ENCODE measurements at regions not wholly inside any gene's neighbourhood (a gene's known extent, or its start where the extent isn't known, plus 50 kb on each side); places are given as distances from the start of the nearest gene placed in this dataset.

- TF ChIP-seq ZBTB10 (CRISPR knock-in tag; IDR thresholded peaks at IDR 0.05; ENCODE audit: borderline replicate concordance) (no peak), MXD3 (CRISPR knock-in tag; IDR thresholded peaks at IDR 0.05) (no peak), ZBTB4 (CRISPR knock-in tag; IDR thresholded peaks at IDR 0.05; ENCODE audit: borderline replicate concordance) (no peak)
Observed at GRCh38 chr18:78367996-78368395, 611.6 kb upstream of the SALL3 start (continued).

- H3K4me3 ChIP-seq (replicated peaks in 1 of 3; ENCODE audit: insufficient read depth in 1 of 3, low read depth in 2 of 3, low read length in 3 of 3) = no peak overlapping the region
- H3K9ac ChIP-seq (ENCODE audit: insufficient read depth, low read depth, low read length) = no peak overlapping the region
- intact Hi-C loops (cut with micrococcal nuclease; ENCODE audit: unreplicated experiment) = no loop called here
- H2AFZ ChIP-seq (ENCODE audit: low read length) = no peak overlapping the region
- CTCF ChIA-PET (ENCODE audit: low intra/inter-chr PET ratio, low total read pairs) = no interaction called here
- WGBS (ENCODE audit: low lambda C conversion rate) = 73% methylated on average over 3 of the region's 10 CpGs
- H3K27ac ChIP-seq (ENCODE audit: extremely low read length, insufficient read depth, low read length) = no peak overlapping the region
- H3K9me3 ChIP-seq (ENCODE audit: low read length) = peaks cover 19% of the 10 kb centered on the region
- no peak for FAIRE-seq
- no peaks in the 10 kb centered on the region for H3K4me1 ChIP-seq (ENCODE audit: insufficient read depth, low read length)
- no peaks in the 10 kb centered on the region for H3K36me3 ChIP-seq (replicated peaks in 1 of 2; ENCODE audit: control insufficient read depth in 1 of 2, insufficient read depth in 2 of 2, low read length in 2 of 2)
- DNase-seq (ENCODE audit: low spot score) = no peak
- POLR2A ChIA-PET = no interaction called here
- no peak overlapping the region for H3K4me2 ChIP-seq (ENCODE audit: low read depth, low read length)
- in situ Hi-C loops (cut with HindIII; ENCODE audit: extremely low pct_ligation_motif_present, low pct_unique_long_range_greater_than_20kb) = no loop called here
- no peaks in the 10 kb centered on the region for H4K20me1 ChIP-seq (ENCODE audit: insufficient read depth, low read length)
- peaks cover 0 to 1% of the 10 kb centered on the region in 2 experiments; a peak in 2 of 5 replicates for H3K27me3 ChIP-seq (ENCODE audit: control insufficient read depth in 1 of 2, insufficient read depth in 2 of 2, low read length in 2 of 2)
- no peak for ATAC-seq
- H3K79me2 ChIP-seq (ENCODE audit: insufficient read depth, low read length) = no peaks in the 10 kb centered on the region
- no TSS peak for BruUV-seq (replicated peaks)
- TF ChIP-seq AGO2 (optimal IDR thresholded peaks at IDR 0.05; ENCODE audit: low read depth, low read length) (no peak), KLF9 (CRISPR knock-in tag; IDR thresholded peaks at IDR 0.05; ENCODE audit: low read depth) (no peak), ZNF253 (CRISPR knock-in tag; IDR thresholded peaks at IDR 0.05; ENCODE audit: borderline replicate concordance) (no peak), HNF4A (CRISPR knock-in tag; IDR thresholded peaks at IDR 0.05) (no peak), ATRX (CRISPR knock-in tag; IDR thresholded peaks at IDR 0.05; ENCODE audit: borderline replicate concordance) (no peak), ZFP62 (CRISPR knock-in tag; IDR thresholded peaks at IDR 0.05) (no peak), ZNF20 (CRISPR knock-in tag; IDR thresholded peaks at IDR 0.05) (no peak), RBFOX2 (IDR thresholded peaks at IDR 0.05; ENCODE audit: low read depth, low read length) (no peak), ZBTB4 (CRISPR knock-in tag; IDR thresholded peaks at IDR 0.05; ENCODE audit: borderline replicate concordance) (no peak), HNF4G (IDR thresholded peaks at IDR 0.05; ENCODE audit: borderline replicate concordance, low read depth, low read length) (no peak), HNF4G (CRISPR knock-in tag; IDR thresholded peaks at IDR 0.05; ENCODE audit: borderline replicate concordance, low read depth) (no peak), ZNF563 (CRISPR knock-in tag; IDR thresholded peaks at IDR 0.05) (no peak)
Observed at GRCh38 chr18:78368726-78369125, 610.9 kb upstream of the SALL3 start.

All from HepG2 (cell line).